Stomach smooth muscle (tissue), 2 donors: ENCODE measurements at regions not wholly inside any gene's neighbourhood (a gene's known extent, or its start where the extent isn't known, plus 50 kb on each side); places are given as distances from the start of the nearest gene placed in this dataset.

Source experiments
- H3K27ac ChIP-seq: one replicate; pipeline ENCODE4 v1.7.0; 2013; ENCODE audit warnings: mild to moderate bottlenecking, low read length, inconsistent platforms
- H3K27me3 ChIP-seq, 2 donors: one replicate each; pipeline ENCODE4 v1.7.0; 2013; ENCODE audit warnings: low read length in 2 of 2; ENCODE audit not compliant: insufficient read depth in 2 of 2, control insufficient read depth in 1 of 2
- H3K36me3 ChIP-seq, 2 donors: one replicate each; pipeline ENCODE4 v1.7.0; 2013; ENCODE audit warnings: low read length in 2 of 2; ENCODE audit not compliant: control insufficient read depth in 2 of 2, insufficient read depth in 2 of 2
- H3K4me1 ChIP-seq: one replicate; pipeline ENCODE4 v1.7.0; 2013; ENCODE audit warnings: low read length; ENCODE audit not compliant: control insufficient read depth, insufficient read depth
- H3K4me3 ChIP-seq, 2 donors: one replicate each; pipeline ENCODE4 v1.7.0; 2013; ENCODE audit warnings: low read length in 2 of 2
- H3K9ac ChIP-seq, 2 donors: one replicate each; pipeline ENCODE4 v1.7.0; 2013; ENCODE audit warnings: low read length in 2 of 2, mild to moderate bottlenecking in 1 of 2
- H3K9me3 ChIP-seq, 2 donors: one replicate each; pipeline ENCODE4 v1.7.0; 2013; ENCODE audit warnings: low read length in 2 of 2; ENCODE audit not compliant: control insufficient read depth in 2 of 2
- donor health status: healthy.
- donor health status: Pancreatic carcinoma.

- Histone ChIP-seq H3K9me3 (no peaks in the 10 kb centered on the region), H3K4me3 (no peak overlapping the region), H3K36me3 (no peaks in the 10 kb centered on the region), H3K9ac (no peak overlapping the region), H3K27me3 (no peaks in the 10 kb centered on the region), H3K4me1 (no peaks in the 10 kb centered on the region), H3K27ac (no peak overlapping the region)
Observed at GRCh38 chr10:50982989-50983388, 91.3 kb upstream of the PRKG1 start.

- Histone ChIP-seq H3K9me3 (no peaks in the 10 kb centered on the region), H3K4me1 (peaks cover 8% of the 10 kb centered on the region), H3K9ac (no peak overlapping the region), H3K27me3 (peaks cover 0 to 20% of the 10 kb centered on the region in 2 donors), H3K27ac (no peak overlapping the region), H3K36me3 (no peaks in the 10 kb centered on the region), H3K4me3 (no peak overlapping the region)
Observed at GRCh38 chr10:50987934-50988333, 86.4 kb upstream of the PRKG1 start.

- no peaks in the 10 kb centered on the region for H3K9me3 ChIP-seq
- H3K4me1 ChIP-seq, result peaks cover 13% of the 10 kb centered on the region
- no peak overlapping the region for H3K27ac ChIP-seq
- no peaks in the 10 kb centered on the region for H3K36me3 ChIP-seq
- H3K9ac ChIP-seq, result no peak overlapping the region
- peaks cover 0 to 20% of the 10 kb centered on the region in 2 donors for H3K27me3 ChIP-seq
- H3K4me3 ChIP-seq, result no peak overlapping the region
Observed at GRCh38 chr10:50988792-50989191, 85.5 kb upstream of the PRKG1 start.

- peak overlapping the region; percentile 32 for H3K27ac ChIP-seq
- peak overlapping the region; percentile 47 to 55 for H3K9ac ChIP-seq
Observed at GRCh38 chr10:50990568-50991455, 83.5 kb upstream of the PRKG1 start.

GRCh38 chr10:50991456-50992355, 82.6 kb upstream of the PRKG1 start:
- H3K27me3 ChIP-seq, result peaks cover 0 to 20% of the 10 kb centered on the region in 2 donors
- no peaks in the 10 kb centered on the region for H3K36me3 ChIP-seq
- peak overlapping the region; percentile 56 for H3K27ac ChIP-seq
- peak overlapping the region in 1 of 2 donors; percentile 55 for H3K9ac ChIP-seq
- peak overlapping the region; percentile 73 to 82 for H3K4me3 ChIP-seq
- no peaks in the 10 kb centered on the region for H3K9me3 ChIP-seq
- H3K4me1 ChIP-seq, result peaks cover 13% of the 10 kb centered on the region

More at GRCh38 chr10:50990568-50991455, 83.5 kb upstream of the PRKG1 start:
- Histone ChIP-seq H3K27me3 (peaks cover 0 to 20% of the 10 kb centered on the region in 2 donors), H3K36me3 (no peaks in the 10 kb centered on the region), H3K4me1 (peaks cover 13% of the 10 kb centered on the region), H3K9me3 (no peaks in the 10 kb centered on the region), H3K4me3 (peak overlapping the region; percentile 73 to 82)

- H3K9ac ChIP-seq, result peak overlapping the region in 1 of 2 donors; percentile 22
- H3K4me3 ChIP-seq, result peak overlapping the region; percentile 73 to 82
- peaks cover 0 to 20% of the 10 kb centered on the region in 2 donors for H3K27me3 ChIP-seq
- H3K9me3 ChIP-seq, result no peaks in the 10 kb centered on the region
- peak overlapping the region; percentile 56 for H3K27ac ChIP-seq
- peaks cover 13% of the 10 kb centered on the region for H3K4me1 ChIP-seq
- H3K36me3 ChIP-seq, result no peaks in the 10 kb centered on the region
Observed at GRCh38 chr10:50992356-50992901, 81.9 kb upstream of the PRKG1 start.

- Histone ChIP-seq H3K36me3 (no peaks in the 10 kb centered on the region), H3K27ac (peak overlapping the region; percentile 56), H3K9ac (no peak overlapping the region), H3K27me3 (peaks cover 0 to 20% of the 10 kb centered on the region in 2 donors), H3K9me3 (no peaks in the 10 kb centered on the region), H3K4me1 (peaks cover 13% of the 10 kb centered on the region), H3K4me3 (peak overlapping the region; percentile 73 to 82)
Observed at GRCh38 chr10:50992972-50993766, 81.1 kb upstream of the PRKG1 start.

GRCh38 chr10:50993771-50994251, 80.5 kb upstream of the PRKG1 start:
- Histone ChIP-seq H3K4me3 (peak overlapping the region; percentile 1 to 82), H3K27me3 (peaks cover 0 to 20% of the 10 kb centered on the region in 2 donors), H3K9me3 (no peaks in the 10 kb centered on the region), H3K9ac (no peak overlapping the region), H3K27ac (peak overlapping the region; percentile 56), H3K4me1 (peaks cover 13% of the 10 kb centered on the region), H3K36me3 (no peaks in the 10 kb centered on the region)

GRCh38 chr10:50997461-50997860, 76.8 kb upstream of the PRKG1 start:
- Histone ChIP-seq H3K4me3 (no peak overlapping the region), H3K9me3 (no peaks in the 10 kb centered on the region), H3K27me3 (no peaks in the 10 kb centered on the region), H3K27ac (no peak overlapping the region), H3K9ac (no peak overlapping the region), H3K36me3 (no peaks in the 10 kb centered on the region), H3K4me1 (peaks cover 9% of the 10 kb centered on the region)

GRCh38 chr10:50999163-50999562, 75.1 kb upstream of the PRKG1 start:
- no peaks in the 10 kb centered on the region for H3K36me3 ChIP-seq
- H3K4me1 ChIP-seq, result no peaks in the 10 kb centered on the region
- no peak overlapping the region for H3K27ac ChIP-seq
- H3K27me3 ChIP-seq, result no peaks in the 10 kb centered on the region
- H3K9ac ChIP-seq, result no peak overlapping the region
- H3K9me3 ChIP-seq, result no peaks in the 10 kb centered on the region
- no peak overlapping the region for H3K4me3 ChIP-seq
